GM19397 (cell line): ENCODE measurements at regions not wholly inside any gene's neighbourhood (a gene's known extent, or its start where the extent isn't known, plus 50 kb on each side); places are given as distances from the start of the nearest gene placed in this dataset.

ENCODE experiments used
- ATAC-seq: cut with Tn5 transposase; IDR thresholded peaks from one replicate; pipeline ENCODE4 v1.9.1; 2021; ENCODE audit warnings: mild to moderate bottlenecking, moderate library complexity; ENCODE audit not compliant: unreplicated experiment

GRCh38 chr11:119547511-119547910 is 124.5 kb upstream of the THY1 start:
- ATAC-seq, result no peak

GRCh38 chr11:119545978-119546915 is 123.3 kb upstream of the THY1 start:
- no peak for ATAC-seq

- no peak for ATAC-seq
These were observed 117.6 kb upstream of the THY1 start for GRCh38 chr11:119540370-119541125.

DNA sequence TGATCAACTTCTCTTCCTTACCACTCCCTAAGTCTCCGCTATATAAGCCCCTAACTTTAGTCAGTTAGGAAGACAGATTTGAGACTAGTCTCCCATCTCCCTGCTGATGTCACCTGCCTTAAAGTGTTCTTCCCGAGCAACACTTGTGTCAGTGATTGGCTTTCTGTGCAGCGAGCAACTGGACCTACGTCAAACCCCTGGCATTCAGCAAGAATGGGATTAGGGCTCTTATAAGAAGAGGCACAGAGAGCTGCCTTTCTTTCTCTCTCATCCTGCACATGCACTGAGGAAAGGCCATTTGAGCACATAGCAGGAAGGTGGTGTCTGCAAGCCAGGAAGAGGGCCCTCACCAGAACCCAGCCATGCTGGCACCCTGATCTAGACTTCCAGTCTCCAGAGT is 116.6 kb upstream of the THY1 start:
- ATAC-seq, result no peak

GRCh38 chr11:119538753-119539152 is 115.8 kb upstream of the THY1 start:
- ATAC-seq, result no peak

DNA sequence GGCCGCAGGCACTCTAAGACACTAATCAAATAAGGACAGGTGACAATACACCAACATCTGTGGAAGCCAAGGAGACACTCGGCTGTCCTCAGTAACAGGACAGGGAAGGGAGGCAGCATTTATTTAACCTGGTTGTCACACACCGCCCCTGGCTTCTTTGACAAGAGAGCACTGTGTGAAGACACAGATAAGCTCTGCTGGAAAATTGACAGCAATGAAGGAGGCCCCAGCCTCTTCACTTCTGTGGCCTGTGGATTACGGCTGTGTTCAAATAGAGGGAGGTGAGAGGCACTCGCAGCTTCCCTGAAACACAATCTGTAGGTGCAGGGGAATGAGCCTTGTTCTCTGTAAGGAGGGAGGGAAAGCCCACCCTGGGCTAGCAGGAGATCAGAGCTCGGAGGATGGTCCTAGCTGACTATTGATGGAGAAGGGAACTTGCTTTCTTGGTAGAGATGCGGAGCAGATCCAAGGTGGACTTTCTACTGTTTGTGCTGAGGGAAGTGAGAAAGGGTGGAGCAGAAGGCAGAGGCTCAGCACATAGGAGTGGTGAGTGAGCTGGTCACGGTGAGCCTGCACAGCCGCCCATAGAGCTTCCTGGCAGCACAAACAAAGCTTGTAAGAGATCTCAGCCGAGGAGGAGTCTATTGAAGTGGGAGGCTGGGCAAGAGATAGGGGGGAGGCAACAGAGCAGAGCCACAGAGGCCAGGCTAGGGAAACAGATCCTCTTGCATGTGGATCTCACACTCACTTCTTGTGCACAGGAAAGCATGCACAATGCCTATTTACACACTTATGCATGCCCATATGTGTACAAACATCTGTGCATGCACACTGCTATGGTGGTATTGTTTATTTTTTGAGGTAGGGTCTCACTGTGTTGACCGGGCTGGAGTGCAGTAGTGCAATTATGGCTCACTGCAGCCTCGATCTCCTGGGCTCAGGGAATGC is 114.6 kb upstream of the THY1 start:
- no peak for ATAC-seq

DNA sequence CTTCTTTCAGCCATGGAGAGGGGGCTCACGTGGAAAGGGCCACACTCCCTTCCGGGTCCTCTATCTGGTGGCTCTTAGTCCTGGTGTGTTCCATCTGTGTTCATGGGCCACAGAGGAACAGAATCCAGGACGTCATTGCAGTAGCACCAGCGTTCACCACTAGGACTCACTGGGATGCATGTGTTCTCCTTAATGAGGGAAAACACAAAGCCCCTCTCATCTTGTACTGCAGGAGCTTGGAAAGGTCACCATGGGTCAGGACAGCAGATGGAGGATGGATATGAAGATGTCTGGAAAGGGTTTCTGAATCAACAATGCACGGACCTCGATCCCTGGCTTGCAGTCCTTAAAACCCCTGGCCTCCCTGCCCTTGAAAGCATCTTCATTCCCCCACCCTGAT is 113.8 kb upstream of the THY1 start:
- ATAC-seq, result no peak

- no peak for ATAC-seq
These were observed 111.2 kb upstream of the THY1 start for GRCh38 chr11:119533921-119534736.

DNA sequence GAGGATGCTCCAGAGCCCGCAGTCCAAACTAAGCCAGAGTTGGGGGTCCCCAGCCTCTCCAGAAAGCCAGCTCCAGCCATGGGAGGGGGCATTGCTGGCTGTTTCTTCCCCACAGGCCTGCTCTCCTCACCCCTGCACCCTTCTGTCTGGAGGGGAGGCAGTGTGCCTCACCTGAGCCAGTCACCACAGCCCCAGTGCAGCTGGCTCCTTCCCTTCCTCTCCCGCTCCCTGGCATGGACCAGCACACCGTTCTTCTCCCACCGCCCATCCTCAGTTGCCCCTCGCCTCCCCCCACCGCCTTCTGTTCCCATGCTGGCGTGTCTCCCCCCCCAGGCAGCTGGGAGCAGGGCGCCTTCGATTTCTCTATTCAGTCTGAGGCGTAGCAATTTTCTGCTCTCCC is 110.5 kb upstream of the THY1 start:
- no peak for ATAC-seq

- ATAC-seq, result no peak
These were observed 109.6 kb upstream of the THY1 start for GRCh38 chr11:119532551-119532950.

DNA sequence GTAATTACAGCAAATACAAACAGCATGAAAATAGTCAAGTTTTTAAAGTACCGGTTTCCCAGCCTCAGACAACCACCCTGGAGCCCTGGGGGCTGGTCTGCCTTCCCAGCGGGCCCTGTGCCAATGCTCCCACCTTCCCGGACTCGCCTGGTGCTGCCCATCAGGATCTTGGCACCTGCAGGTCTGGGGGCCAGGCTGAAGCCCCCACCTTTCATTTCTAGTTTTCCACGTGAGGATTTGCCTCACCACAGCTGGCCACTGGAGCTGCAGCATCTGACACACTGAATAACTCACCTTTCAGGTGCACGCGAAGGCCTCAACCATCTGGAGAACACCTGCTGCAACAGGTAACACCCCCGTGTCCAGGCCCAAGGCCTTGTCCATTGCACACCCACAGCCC is 108.7 kb upstream of the THY1 start:
- no peak for ATAC-seq

DNA sequence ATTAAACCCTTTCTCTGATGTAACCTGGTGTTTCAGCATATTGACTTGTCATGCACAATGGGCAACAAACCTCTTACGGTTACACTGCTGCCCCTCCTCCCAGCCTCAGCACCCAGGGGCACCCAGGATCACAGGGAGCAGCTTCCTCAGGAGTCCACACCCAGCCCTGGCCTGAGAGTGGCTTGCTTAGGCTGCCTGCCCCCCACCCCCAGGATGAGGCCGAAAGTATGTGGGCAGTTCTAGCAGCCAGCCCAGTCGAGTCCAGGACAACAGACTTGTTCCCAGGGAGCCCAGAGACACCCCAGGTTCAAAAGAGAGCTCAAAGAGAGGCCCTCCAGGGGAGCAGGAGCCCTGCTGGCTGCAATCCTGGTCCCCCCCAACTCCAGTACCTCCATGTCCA is 108.1 kb upstream of the THY1 start:
- no peak for ATAC-seq

GRCh38 chr11:119530509-119530908 is 107.5 kb upstream of the THY1 start:
- ATAC-seq, result no peak

DNA sequence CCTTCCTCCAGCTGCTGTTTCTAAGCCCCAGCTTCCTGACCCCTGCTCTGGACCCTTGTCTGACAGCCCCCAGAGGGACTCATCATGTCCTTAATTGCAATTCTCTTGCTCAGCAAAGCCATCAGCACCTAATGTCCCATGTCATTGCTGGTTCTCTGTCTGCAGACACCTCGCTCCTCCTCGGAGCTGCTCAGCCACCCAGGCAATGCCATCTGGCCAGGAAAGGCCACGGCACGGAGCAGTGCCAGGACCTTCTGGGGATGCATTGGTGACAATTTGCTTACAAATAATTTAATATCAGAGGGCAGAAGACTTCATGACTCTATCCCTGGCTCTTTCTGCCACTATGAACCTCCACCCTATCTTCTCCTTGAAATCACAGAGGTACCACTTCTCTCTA is 107.0 kb upstream of the THY1 start:
- ATAC-seq, result no peak

- ATAC-seq, result no peak
These were observed 106.3 kb upstream of the THY1 start for GRCh38 chr11:119529063-119529845.

DNA sequence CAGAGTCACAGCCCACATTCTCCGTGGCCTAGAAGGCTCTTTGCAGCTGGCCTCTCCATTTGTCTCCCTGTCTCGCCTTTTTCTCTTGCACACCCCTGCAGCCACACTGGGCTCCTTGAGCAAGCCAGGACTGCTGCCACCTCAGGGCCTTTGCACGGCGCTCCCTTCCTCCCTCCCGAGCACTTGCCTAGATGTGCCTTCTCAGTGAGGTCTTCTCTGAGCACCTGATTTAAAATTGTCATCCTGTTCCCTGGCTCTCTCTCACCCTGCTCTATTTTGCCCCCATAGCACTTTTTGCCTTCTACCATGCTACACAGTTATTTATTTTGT is 102.9 kb upstream of the THY1 start:
- ATAC-seq, result no peak

DNA sequence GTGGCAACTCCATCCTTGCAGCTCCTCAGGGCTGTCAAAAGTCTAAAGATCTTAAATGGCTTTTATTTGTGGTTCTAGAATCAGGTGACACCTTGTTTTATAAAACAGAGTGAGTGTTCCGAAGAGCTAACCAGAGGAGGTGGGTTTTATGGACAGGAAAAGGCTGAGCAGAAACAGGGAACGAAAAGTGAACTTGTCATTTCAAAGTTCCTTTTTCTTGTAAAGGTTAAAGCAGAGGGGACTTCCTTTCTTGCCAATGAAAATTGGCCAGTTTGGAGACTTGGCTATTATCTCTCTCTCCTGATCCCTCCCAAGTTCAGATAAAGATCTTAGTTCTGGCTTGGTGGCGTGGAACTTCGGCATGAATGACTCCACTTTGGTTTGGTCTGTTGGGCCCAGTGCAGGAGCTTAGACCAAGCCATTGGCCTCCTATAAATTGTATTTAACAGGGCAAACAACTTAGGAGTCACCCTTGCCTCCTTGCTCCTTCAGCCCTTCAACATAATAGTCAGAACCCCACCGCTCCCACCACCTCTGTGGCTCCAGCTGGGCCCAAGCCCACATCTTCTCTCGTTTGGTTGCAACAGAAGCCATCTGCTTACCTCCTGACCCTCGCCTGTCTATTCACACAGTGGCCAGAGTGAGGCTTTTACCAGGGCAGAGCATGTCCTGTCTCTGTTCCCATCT is 102.4 kb upstream of the THY1 start:
- ATAC-seq, result no peak

DNA sequence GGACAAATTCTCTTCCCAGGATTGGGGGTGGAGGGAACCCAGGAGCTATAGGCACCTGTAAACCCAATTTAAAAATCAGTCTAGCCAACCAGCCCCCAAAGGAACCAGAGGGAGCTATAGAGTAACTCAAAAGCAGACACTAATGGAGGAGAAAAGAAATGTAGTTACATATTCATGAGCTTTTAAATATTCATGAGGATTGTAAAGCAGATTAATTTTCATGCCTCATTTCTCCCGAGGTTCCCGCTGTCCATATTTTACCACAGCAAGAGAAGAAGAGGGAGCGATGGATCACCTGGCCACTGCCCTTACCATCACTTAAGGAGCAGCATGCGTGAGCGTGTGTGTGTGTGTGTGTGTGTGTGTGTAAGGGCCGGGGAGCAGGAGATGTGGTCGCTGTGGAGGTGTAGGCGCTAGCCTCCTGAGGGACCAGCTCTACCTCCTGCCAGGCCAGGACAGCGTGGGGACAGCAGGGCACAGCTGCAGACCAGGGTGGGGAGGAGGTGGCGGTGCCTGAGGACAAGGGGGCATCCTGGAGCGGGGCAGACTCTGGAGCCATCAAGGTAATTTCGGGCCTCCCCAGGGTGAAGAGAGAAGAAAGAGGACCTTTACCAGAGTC is 100.7 kb upstream of the THY1 start:
- no peak for ATAC-seq

GRCh38 chr11:119522609-119523008 is 99.6 kb upstream of the THY1 start:
- no peak for ATAC-seq
